Trophoblast cell (in vitro differentiated cells and primary cell): ENCODE measurements at regions not wholly inside any gene's neighbourhood (a gene's known extent, or its start where the extent isn't known, plus 50 kb on each side); places are given as distances from the start of the nearest gene placed in this dataset.
"Not testable (repeated sequence)": the region's sequence is repeated elsewhere in the genome, so short reads cannot be mapped to it uniquely, and the experiment has no call there.

Source experiments
- DNase-seq, 2 donors: peaks; one replicate each; pipeline ENCODE4 v3.0.0-alpha.2; 2016
- H2AFZ ChIP-seq: 2 replicates; pipeline ENCODE4 v1.6.1; 2013; ENCODE audit warnings: low read length, moderate library complexity, mild to moderate bottlenecking; ENCODE audit not compliant: insufficient read depth, poor library complexity
- H2AK5ac ChIP-seq: 2 replicates; pipeline ENCODE4 v1.6.1; 2013; ENCODE audit warnings: mild to moderate bottlenecking, low read length
- H2BK120ac ChIP-seq: 2 replicates; pipeline ENCODE4 v1.6.1; 2013; ENCODE audit warnings: low read length, mild to moderate bottlenecking, moderate library complexity; ENCODE audit not compliant: insufficient read depth, poor library complexity
- H2BK12ac ChIP-seq: 2 replicates; pipeline ENCODE4 v1.6.1; 2013; ENCODE audit warnings: mild to moderate bottlenecking, low read length, moderate library complexity
- H2BK5ac ChIP-seq: 2 replicates; pipeline ENCODE4 v1.6.1; 2013; ENCODE audit warnings: low read length, low read depth, moderate library complexity, mild to moderate bottlenecking; ENCODE audit not compliant: poor library complexity
- H3K14ac ChIP-seq: 2 replicates; pipeline ENCODE4 v1.6.1; 2013; ENCODE audit warnings: mild to moderate bottlenecking, low read length
- H3K18ac ChIP-seq: 2 replicates; pipeline ENCODE4 v1.6.1; 2013; ENCODE audit warnings: mild to moderate bottlenecking, low read length
- H3K23ac ChIP-seq: 2 replicates; pipeline ENCODE4 v1.6.1; 2013; ENCODE audit warnings: low read length
- H3K27ac ChIP-seq: 2 replicates; pipeline ENCODE4 v1.5.1; 2013; ENCODE audit warnings: low read depth, mild to moderate bottlenecking, inconsistent platforms, low read length, moderate library complexity
- H3K27me3 ChIP-seq: 2 replicates; pipeline ENCODE4 v1.6.1; 2013; ENCODE audit warnings: inconsistent platforms, mild to moderate bottlenecking, low read length, moderate library complexity; ENCODE audit not compliant: insufficient read depth
- H3K36me3 ChIP-seq, 2 experiments: 1 replicate in 1 of 2; 2 replicates in 1 of 2; pipeline ENCODE4 v1.6.1; 2013; ENCODE audit warnings: low read length in 2 of 2, mild to moderate bottlenecking in 2 of 2, moderate library complexity in 1 of 2; ENCODE audit not compliant: insufficient read depth in 2 of 2, control insufficient read depth in 1 of 2
- H3K4ac ChIP-seq: 2 replicates; pipeline ENCODE4 v1.6.1; 2013; ENCODE audit warnings: low read depth, mild to moderate bottlenecking, low read length, moderate library complexity
- H3K4me1 ChIP-seq, 2 experiments: 1 replicate in 1 of 2; 2 replicates in 1 of 2; pipeline ENCODE4 v1.6.1; 2013; ENCODE audit warnings: low read length in 2 of 2, mild to moderate bottlenecking in 2 of 2, moderate library complexity in 1 of 2; ENCODE audit not compliant: insufficient read depth in 2 of 2, control insufficient read depth in 1 of 2
- H3K4me2 ChIP-seq: 2 replicates; pipeline ENCODE4 v1.6.1; 2013; ENCODE audit warnings: inconsistent platforms, mild to moderate bottlenecking, low read length, moderate library complexity
- H3K4me3 ChIP-seq: 2 replicates; pipeline ENCODE4 v1.5.1; 2013; ENCODE audit warnings: mild to moderate bottlenecking, low read depth, low read length, inconsistent platforms
- H3K79me1 ChIP-seq: one replicate; pipeline ENCODE4 v1.6.1; 2013; ENCODE audit warnings: low read length
- H3K79me2 ChIP-seq: 2 replicates; pipeline ENCODE4 v1.6.1; 2013; ENCODE audit warnings: low read length, mild to moderate bottlenecking; ENCODE audit not compliant: control insufficient read depth, insufficient read depth, poor library complexity
- H3K9ac ChIP-seq: 2 replicates; pipeline ENCODE4 v1.6.1; 2013; ENCODE audit warnings: mild to moderate bottlenecking, low read length
- H3K9me3 ChIP-seq: 2 replicates; pipeline ENCODE4 v1.6.1; 2013; ENCODE audit warnings: low read depth, mild to moderate bottlenecking, control low read depth, inconsistent platforms, low read length; ENCODE audit not compliant: insufficient read depth
- H4K12ac ChIP-seq: 2 replicates; pipeline ENCODE4 v1.6.1; 2013; ENCODE audit warnings: low read depth, mild to moderate bottlenecking, low read length, moderate library complexity
- H4K8ac ChIP-seq: 2 replicates; pipeline ENCODE4 v1.6.1; 2013; ENCODE audit warnings: low read depth, mild to moderate bottlenecking, low read length, moderate library complexity
- H4K91ac ChIP-seq: one replicate; pipeline ENCODE4 v1.6.1; 2013; ENCODE audit warnings: low read depth, mild to moderate bottlenecking, low read length, moderate library complexity
- WGBS: extraction: QIAGEN DNeasy Blood & Tissue Kit; methylation state at CpG from one replicate; pipeline ENCODE4 v1.1.7; 2013; ENCODE audit warnings: missing lambda C conversion rate; ENCODE audit not compliant: insufficient read length, insufficient coverage; ENCODE audit errors: extremely low coverage; 5-methylcytosine and 5-hydroxymethylcytosine counted together

DNA sequence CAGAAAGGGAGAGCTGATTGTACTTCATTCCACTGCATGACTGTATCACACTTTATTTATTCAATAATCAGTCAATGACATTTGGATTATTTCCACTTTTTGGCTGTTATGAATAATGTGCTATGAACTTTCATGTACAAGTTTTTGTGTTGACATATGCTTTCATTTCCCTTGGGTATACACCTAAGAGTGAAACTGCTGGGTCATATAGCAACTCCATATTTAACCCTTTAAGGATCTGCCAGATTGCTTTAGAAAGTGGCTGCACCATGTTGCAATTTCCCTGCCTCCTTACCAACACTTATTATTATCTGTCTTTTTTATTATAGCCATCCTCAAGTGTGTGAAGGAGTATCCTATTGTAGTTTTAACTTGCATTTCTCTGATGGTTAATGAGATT is 108.8 kb upstream of the KCNK1 start:
- Histone ChIP-seq H3K4me3 (no peak overlapping the region), H2AFZ (no peak overlapping the region), H3K27me3 (no peaks in the 10 kb centered on the region), H3K9me3 (no peaks in the 10 kb centered on the region), H3K4me2 (no peak overlapping the region), H3K4me1 (no peaks in the 10 kb centered on the region), H4K12ac (no peak overlapping the region), H3K4ac (no peak overlapping the region), H3K18ac (no peak overlapping the region), H4K8ac (no peak overlapping the region), H3K79me1 (no peaks in the 10 kb centered on the region), H2BK12ac (no peak overlapping the region), H3K79me2 (no peaks in the 10 kb centered on the region), H2AK5ac (no peak overlapping the region), H3K23ac (no peak overlapping the region), H2BK120ac (no peak overlapping the region), H4K91ac (no peak overlapping the region), H3K27ac (no peak overlapping the region), H3K36me3 (no peaks in the 10 kb centered on the region), H2BK5ac (no peak overlapping the region), H3K9ac (no peak overlapping the region), H3K14ac (no peak overlapping the region)
- DNase-seq, result no peak

DNA sequence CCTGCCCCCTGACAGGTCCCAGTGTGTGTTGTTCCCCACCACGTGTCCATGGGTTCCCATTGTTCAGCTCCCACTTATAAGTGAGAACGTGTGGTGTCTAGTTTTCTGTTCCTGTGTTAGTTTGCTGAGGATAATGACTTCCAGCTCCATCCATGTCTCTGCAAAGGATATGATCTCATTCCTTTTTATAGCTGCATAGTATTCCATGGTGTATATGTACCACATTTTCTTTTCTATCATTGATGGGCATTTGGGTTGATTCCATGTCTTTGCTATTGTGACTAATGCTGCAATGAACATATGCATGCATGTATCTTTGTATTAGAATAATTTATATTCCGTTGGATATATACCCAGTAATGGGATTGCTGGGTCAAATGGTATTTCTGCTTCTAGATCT is 108.0 kb upstream of the KCNK1 start:
- H3K18ac ChIP-seq, H3K27ac ChIP-seq, H2AFZ ChIP-seq, H3K79me2 ChIP-seq, H3K27me3 ChIP-seq, H3K4me2 ChIP-seq, H4K91ac ChIP-seq, H2AK5ac ChIP-seq, H3K79me1 ChIP-seq, H2BK12ac ChIP-seq, H3K36me3 ChIP-seq, H3K23ac ChIP-seq, H3K9me3 ChIP-seq, H4K8ac ChIP-seq, H3K4me1 ChIP-seq, H2BK5ac ChIP-seq, H2BK120ac ChIP-seq, H3K14ac ChIP-seq, H3K9ac ChIP-seq, H3K4ac ChIP-seq, H3K4me3 ChIP-seq, H4K12ac ChIP-seq, DNase-seq: not testable (repeated sequence)
- no CpG with 5 or more reads among the region's 3 CpGs for WGBS

DNA sequence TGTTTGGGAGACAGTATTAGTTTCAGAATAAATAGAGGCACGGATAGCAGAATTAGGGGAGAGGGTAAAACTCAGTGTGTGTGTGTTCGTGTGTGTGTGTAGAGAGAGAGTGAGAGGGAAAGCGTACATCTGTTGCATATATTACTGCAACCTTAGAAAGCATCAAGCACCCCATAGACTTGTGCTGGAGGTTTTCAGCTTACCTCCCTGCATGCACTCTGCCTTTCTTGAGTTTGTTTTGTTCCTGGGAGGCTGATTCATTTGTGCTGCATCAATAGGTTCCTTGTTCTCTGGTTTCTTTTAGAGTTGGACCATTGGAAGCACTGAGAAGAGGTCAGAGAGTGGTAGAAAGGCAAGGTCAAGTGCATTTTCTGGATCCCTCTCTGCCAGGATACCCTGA is 104.4 kb upstream of the KCNK1 start:
- no CpG with 5 or more reads among the region's 3 CpGs for WGBS

DNA sequence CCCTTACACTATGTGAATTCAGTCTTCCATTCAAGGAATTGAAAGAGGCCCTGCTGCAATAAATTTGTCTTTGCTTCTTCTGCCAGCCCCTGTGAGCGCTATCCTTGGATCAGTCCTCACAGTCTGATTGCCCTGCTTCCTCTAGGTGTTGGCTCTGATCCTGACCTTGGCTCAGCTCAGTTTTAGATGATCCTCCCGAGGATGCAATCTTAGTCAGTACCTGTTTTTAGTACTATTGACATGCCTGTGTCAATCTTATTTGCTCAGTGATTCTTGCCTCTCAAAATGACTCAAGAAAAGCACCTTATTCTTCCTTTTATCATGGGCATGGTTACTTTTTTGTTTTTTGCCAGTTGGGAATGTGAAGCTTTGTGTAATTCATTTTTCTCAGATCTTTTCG is 101.4 kb upstream of the KCNK1 start:
- no peak overlapping the region for H3K18ac ChIP-seq
- H3K4me1 ChIP-seq, result no peaks in the 10 kb centered on the region
- no peak overlapping the region for H3K9ac ChIP-seq
- no peaks in the 10 kb centered on the region for H3K79me1 ChIP-seq
- no peak overlapping the region for H4K12ac ChIP-seq
- no peak overlapping the region for H3K27ac ChIP-seq
- no peak for DNase-seq
- no peak overlapping the region for H2AFZ ChIP-seq
- H3K9me3 ChIP-seq, result peaks cover 2% of the 10 kb centered on the region
- no peak overlapping the region for H3K4me2 ChIP-seq
- H3K4ac ChIP-seq, result no peak overlapping the region
- no peaks in the 10 kb centered on the region for H3K36me3 ChIP-seq
- H4K8ac ChIP-seq, result no peak overlapping the region
- no peak overlapping the region for H2BK12ac ChIP-seq
- H3K14ac ChIP-seq, result no peak overlapping the region
- H4K91ac ChIP-seq, result no peak overlapping the region
- H3K79me2 ChIP-seq, result no peaks in the 10 kb centered on the region
- H3K23ac ChIP-seq, result no peak overlapping the region
- no peaks in the 10 kb centered on the region for H3K27me3 ChIP-seq
- no peak overlapping the region for H2BK5ac ChIP-seq
- no peak overlapping the region for H3K4me3 ChIP-seq
- no peak overlapping the region for H2AK5ac ChIP-seq
- WGBS, result no CpG with 5 or more reads among the region's 3 CpGs
- H2BK120ac ChIP-seq, result no peak overlapping the region

More for the DNA sequence above, 104.4 kb upstream of the KCNK1 start:
- Histone ChIP-seq H3K4me3 (no peak overlapping the region), H3K27ac (no peak overlapping the region), H3K4me2 (no peak overlapping the region), H2AK5ac (no peak overlapping the region), H2BK120ac (no peak overlapping the region), H3K79me2 (no peaks in the 10 kb centered on the region), H3K23ac (no peak overlapping the region), H3K14ac (no peak overlapping the region), H3K4ac (no peak overlapping the region), H3K9me3 (no peaks in the 10 kb centered on the region), H4K8ac (no peak overlapping the region), H3K18ac (no peak overlapping the region), H2BK5ac (no peak overlapping the region), H3K9ac (no peak overlapping the region), H2AFZ (no peak overlapping the region), H4K91ac (no peak overlapping the region), H4K12ac (no peak overlapping the region), H3K36me3 (no peaks in the 10 kb centered on the region), H2BK12ac (no peak overlapping the region), H3K79me1 (no peaks in the 10 kb centered on the region), H3K4me1 (no peaks in the 10 kb centered on the region), H3K27me3 (no peaks in the 10 kb centered on the region)
- DNase-seq, result no peak

DNA sequence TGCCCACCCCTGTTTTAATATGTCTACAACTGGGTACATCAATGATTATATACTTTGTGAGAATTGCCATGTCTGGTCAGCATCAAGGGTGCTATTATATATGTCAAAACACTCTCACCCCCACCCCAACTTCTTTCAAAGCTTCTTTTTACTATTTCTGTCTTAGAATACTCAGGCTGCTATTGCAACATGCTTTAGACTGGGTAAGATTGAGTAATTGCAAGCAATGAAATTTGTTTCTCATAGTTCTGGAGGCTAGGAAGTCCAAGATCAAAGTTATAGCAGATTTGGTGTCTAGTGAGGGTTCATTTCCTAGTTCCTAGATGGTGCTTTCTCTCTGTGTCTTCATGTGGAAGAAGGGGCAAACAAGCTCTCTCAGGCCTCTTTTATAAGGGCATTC is 100.5 kb upstream of the KCNK1 start:
- no peak overlapping the region for H3K23ac ChIP-seq
- H2BK120ac ChIP-seq, result no peak overlapping the region
- no peaks in the 10 kb centered on the region for H3K4me1 ChIP-seq
- no peak overlapping the region for H4K12ac ChIP-seq
- H2BK12ac ChIP-seq, result no peak overlapping the region
- H3K79me1 ChIP-seq, result no peaks in the 10 kb centered on the region
- no peak overlapping the region for H3K4me2 ChIP-seq
- no peak overlapping the region for H2AK5ac ChIP-seq
- no peak overlapping the region for H4K91ac ChIP-seq
- H3K79me2 ChIP-seq, result no peaks in the 10 kb centered on the region
- no peaks in the 10 kb centered on the region for H3K36me3 ChIP-seq
- no peak overlapping the region for H2AFZ ChIP-seq
- no peak overlapping the region for H4K8ac ChIP-seq
- no peak overlapping the region for H3K4ac ChIP-seq
- no peaks in the 10 kb centered on the region for H3K27me3 ChIP-seq
- no peak for DNase-seq
- no peak overlapping the region for H3K4me3 ChIP-seq
- no peak overlapping the region for H3K18ac ChIP-seq
- no peak overlapping the region for H3K14ac ChIP-seq
- peaks cover 2% of the 10 kb centered on the region for H3K9me3 ChIP-seq
- no peak overlapping the region for H2BK5ac ChIP-seq
- no peak overlapping the region for H3K27ac ChIP-seq
- H3K9ac ChIP-seq, result no peak overlapping the region
